NCI-H128 (cell line): ENCODE measurements at regions not wholly inside any gene's neighbourhood (a gene's known extent, or its start where the extent isn't known, plus 50 kb on each side); places are given as distances from the start of the nearest gene placed in this dataset.
"Not testable (repeated sequence)": the region's sequence is repeated elsewhere in the genome, so short reads cannot be mapped to it uniquely, and the experiment has no call there.

ENCODE experiments used
- DNase-seq: peaks from one replicate; lab custom pipeline; 2025; ENCODE audit not compliant: unreplicated experiment; lab: John Stamatoyannopoulos, UW

- DNase-seq: no peak
Observed at GRCh38 chr5:34551911-34552433, 104.2 kb upstream of the RAI14 start.

- no peak for DNase-seq
Observed at GRCh38 chr5:34552686-34553085, 103.4 kb upstream of the RAI14 start.

DNA sequence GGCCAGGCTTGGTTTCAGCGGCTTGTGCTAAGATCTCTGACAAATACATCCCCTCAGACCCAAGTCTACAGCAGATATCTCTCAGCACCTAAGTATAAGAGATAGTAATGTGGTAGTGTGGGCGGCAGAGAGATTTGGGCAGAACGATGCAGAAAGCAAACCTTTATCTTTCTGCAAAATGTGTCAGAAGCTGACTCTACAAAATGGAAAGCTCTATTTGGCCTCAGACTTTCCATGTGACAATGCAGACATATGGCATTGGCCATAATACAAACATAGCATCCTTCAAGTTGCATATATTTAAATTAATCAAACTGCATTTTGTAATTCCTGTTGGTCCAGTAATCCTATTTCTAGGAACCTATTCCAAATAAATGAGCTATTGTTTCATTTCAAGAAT, 102.5 kb upstream of the RAI14 start:
- DNase-seq: no peak

GRCh38 chr5:34554641-34555040, 101.5 kb upstream of the RAI14 start:
- no peak for DNase-seq

- no peak for DNase-seq
Observed at GRCh38 chr5:34555699-34556508, 100.2 kb upstream of the RAI14 start.

GRCh38 chr5:34556509-34556782, 99.7 kb upstream of the RAI14 start:
- no peak for DNase-seq

DNA sequence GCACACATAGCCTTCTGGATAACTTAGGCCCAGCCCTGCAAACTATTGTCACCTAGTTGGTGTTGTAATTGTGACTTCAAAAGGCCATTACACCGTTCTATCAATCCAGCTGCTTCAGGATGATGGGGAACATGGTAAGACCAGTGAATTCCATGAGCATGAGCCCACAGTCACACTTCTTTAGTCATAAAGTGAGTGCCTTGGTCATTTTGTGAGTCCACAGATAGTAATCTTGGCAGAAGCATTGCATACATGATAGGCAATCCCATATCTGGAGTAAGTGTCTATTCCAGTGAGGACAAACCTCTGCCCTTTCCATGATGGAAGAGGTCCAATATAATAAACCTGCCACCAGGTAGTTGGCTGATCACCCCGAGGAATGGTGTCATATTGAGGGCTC, 94.5 kb upstream of the RAI14 start:
- not testable (repeated sequence) for DNase-seq

GRCh38 chr5:34562791-34563190, 93.3 kb upstream of the RAI14 start:
- DNase-seq: no peak

- DNase-seq: no peak
Observed at GRCh38 chr5:34563269-34563668, 92.9 kb upstream of the RAI14 start.

GRCh38 chr5:34563931-34564709, 92.0 kb upstream of the RAI14 start:
- no peak for DNase-seq

- no peak for DNase-seq
Observed at GRCh38 chr5:34564710-34565235, 91.4 kb upstream of the RAI14 start.

DNA sequence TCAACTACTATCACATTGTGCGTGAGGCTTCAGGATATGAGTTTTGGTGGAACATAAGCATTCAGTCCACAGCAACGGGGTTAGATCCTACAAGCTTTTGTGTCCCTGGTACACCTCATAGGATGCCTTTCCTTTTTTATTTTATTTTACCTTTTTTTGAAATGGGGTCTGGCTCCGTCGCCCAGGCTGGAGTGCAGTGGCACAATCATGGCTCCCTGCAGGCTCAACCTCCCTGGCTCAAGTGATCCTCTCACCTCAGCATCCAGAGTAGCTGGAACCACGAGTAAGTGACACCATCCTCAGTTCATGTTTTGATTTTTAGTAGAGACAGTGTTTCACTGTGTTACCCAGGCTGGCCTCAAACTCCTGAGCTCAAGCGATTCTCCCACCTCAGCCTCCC, 86.0 kb upstream of the RAI14 start:
- no peak for DNase-seq

DNA sequence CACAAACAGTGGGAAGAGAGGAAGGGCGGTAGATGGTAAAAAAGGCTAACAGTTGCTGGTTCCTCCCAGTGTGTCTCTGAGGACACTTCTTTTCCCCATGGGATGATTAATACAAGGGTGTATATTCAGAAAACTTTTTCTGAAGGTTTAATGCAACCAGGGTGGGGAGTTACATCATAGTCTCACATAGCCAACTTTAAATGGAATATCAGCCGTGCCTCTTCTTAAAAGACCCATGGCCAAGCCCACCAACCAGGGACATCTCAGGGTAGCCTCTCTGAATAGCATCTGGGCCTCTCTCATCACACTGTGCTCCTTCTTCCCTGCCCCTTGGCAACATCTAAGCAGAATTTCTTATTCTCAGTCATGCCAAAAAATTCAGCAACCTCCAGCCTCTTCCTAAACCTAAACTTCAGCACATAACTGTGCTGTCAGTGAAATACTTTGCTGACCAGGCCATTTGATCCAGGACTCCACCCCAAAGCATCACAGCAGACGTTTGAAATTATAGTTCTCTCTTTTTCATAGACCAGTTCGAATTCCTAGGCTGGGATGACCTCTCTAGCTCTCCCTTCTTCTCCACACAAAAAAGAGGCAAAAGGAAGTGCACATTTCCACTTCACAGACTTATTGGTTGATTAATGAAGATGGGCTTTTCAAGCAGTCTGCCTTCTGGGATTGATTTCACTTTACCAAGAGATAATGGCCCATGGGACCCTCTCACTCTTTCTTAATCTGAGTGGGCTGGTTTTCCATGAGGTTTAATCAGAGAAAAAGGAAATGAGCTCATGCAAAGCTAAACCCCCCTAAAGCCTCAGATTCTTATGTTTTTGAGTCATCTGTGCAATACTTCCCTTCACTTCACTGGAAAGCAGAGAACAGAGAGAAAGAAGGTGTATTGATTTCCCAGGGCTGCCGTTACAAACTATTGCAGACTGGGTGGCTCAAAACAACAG, 85.1 kb upstream of the RAI14 start:
- no peak for DNase-seq

DNA sequence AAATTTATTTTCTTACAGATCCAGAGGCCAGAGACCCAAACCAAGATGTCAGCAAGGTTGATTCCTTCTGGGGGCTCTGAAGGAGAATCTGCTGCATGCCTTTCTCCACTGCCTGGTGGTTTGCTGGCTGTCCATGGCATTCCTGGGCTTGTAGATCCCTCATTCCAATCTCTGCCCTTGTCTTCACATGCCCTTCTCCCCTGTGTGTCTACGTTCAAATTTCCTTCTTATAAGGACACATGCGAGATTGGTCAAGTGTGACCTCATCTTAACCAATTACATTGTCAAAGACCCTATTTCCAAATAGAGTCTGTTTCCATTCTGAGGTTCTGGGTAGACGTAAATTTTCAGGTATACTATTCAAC, 84.5 kb upstream of the RAI14 start:
- no peak for DNase-seq

GRCh38 chr5:34574936-34575467, 81.1 kb upstream of the RAI14 start:
- no peak for DNase-seq

DNA sequence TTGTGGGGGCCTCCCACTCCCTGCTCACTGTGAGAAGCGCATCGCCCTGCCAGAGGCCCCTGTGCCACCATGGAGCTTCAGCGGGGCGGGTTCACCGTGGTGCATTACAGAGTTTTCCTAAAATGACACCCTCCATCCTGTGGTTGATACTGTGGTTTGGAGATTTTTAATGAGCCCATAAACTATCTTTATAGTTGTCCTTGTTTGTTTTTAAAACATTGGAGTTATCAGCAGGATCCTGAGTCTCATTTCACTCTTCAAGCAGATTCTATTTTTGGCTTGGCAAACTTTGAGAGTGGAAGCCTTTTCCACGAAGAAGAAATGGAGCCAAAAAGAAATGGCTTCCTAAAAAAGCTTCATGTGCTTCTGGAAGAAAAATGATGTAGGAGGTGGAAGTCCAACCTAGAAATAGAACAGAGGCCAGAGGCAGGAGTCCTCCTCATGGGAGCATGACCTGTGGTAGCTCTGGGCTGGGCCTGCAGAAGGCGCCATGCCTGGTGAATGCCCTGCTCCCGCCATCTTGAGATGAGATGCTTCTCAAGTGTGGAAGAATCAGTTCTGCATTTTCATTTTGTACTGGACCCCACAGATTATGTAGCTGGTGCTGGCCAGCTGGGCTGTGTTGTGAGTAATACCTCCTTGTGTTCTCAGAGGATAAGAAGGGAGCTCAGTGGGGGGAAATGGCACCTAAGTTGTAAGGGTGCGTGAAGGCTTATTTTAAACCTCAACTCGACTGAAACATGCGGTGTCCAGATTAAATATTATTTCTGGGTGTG, 79.0 kb upstream of the RAI14 start:
- DNase-seq: no peak

GRCh38 chr5:34578962-34579361, 77.2 kb upstream of the RAI14 start:
- no peak for DNase-seq

- peak; percentile 25 for DNase-seq
Observed at GRCh38 chr5:34580983-34581382, 75.1 kb upstream of the RAI14 start.

DNA sequence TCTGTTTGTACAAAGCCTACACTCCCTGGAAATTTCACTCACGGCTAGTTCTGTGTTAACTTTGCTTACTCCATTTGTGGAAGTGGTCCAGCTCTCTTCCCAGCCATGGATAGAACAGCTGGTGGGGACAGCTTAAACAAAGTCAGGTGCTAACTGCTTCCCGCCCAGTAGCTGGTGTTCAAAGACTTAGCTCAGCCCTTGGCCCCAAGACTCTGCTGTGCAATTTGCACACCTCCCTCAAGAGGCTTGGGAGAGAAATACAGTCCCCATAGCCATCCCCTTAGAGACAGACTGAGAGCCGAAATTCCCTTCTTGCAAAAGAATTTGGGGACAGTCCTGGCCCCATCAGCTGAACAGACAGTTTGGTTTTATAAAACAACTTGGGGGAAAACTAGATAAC, 73.8 kb upstream of the RAI14 start:
- no peak for DNase-seq

GRCh38 chr5:34583167-34583566, 73.0 kb upstream of the RAI14 start:
- no peak for DNase-seq
